K562 (cell line): ENCODE measurements at regions not wholly inside any gene's neighbourhood (a gene's known extent, or its start where the extent isn't known, plus 50 kb on each side); places are given as distances from the start of the nearest gene placed in this dataset.

Source experiments
- ATAC-seq: fragments of 200-7000 bp; cut with Tn5 transposase; 3 replicates; pipeline ENCODE4 v1.9.1; 2020; ENCODE audit warnings: moderate library complexity
- BruUV-seq: library from RNA; stranded (reverse); fragments of 400-500 nt; replicated peaks from 2 replicates; lab custom pipeline; 2021; lab: Mats Ljungman, UMichigan
- CTCF ChIA-PET: fragments of 300-600 bp; formaldehyde crosslinking; extraction: SDS; loops from one replicate; lab custom pipeline; 2021; ENCODE audit warnings: low intra/inter-chr PET ratio; lab: Yijun Ruan, JAX
- POLR2A ChIA-PET: fragments of 300-600, 350-650 bp; sonication (Branson Sonifier 250); formaldehyde crosslinking; extraction: SDS; loops from one replicate; lab custom pipeline; 2021; ENCODE audit warnings: antibody characterized with exemption, inconsistent platforms; lab: Yijun Ruan, JAX
- DNase-seq, 4 experiments: peaks; one replicate each; pipeline versions ENCODE4 v3.0.0 to v3.0.0-alpha.2; 2011 to 2018; ENCODE audit warnings: low spot score in 3 of 4, mixed read lengths in 3 of 4; ENCODE audit errors: extremely low read depth in 1 of 4
- FAIRE-seq: peaks from 2 replicates; lab custom pipeline; 2011; peaks lifted over from hg19 to GRCh38; lab: Jason Lieb, UNC
- H2AFZ ChIP-seq: 2 replicates; pipeline ENCODE4 v1.6.0; 2011; ENCODE audit warnings: low read depth, low read length, control low read depth, inconsistent platforms
- H3K27ac ChIP-seq: fragments of 200-600 bp; 3 replicates; pipeline ENCODE4 v1.8.0; 2011; ENCODE audit warnings: low read depth, mild to moderate bottlenecking, control low read depth, inconsistent platforms, low read length, moderate library complexity, mixed read lengths; ENCODE audit errors: extremely low read depth
- H3K27me3 ChIP-seq, 2 experiments: fragments of 300-600 bp in 1 of 2; 2 replicates in 1 of 2; 3 replicates in 1 of 2; pipeline versions ENCODE4 v1.6.0 to v1.8.0; 2011; ENCODE audit warnings: inconsistent platforms in 2 of 2, low read length in 2 of 2, mild to moderate bottlenecking in 1 of 2, mixed read lengths in 1 of 2, moderate library complexity in 1 of 2; ENCODE audit not compliant: control insufficient read depth in 2 of 2, insufficient read depth in 2 of 2
- H3K36me3 ChIP-seq: fragments of 300-600 bp; 3 replicates; pipeline ENCODE4 v1.8.0; 2011; ENCODE audit warnings: mild to moderate bottlenecking, low read length, inconsistent platforms; ENCODE audit not compliant: control insufficient read depth, insufficient read depth
- H3K4me1 ChIP-seq, 2 experiments: fragments of 200-600 bp in 1 of 2; replicated peaks in 1 of 2; 2 replicates in 1 of 2; 3 replicates in 1 of 2; pipeline versions ENCODE4 v1.5.1 to v1.8.0; 2011; ENCODE audit warnings: inconsistent platforms in 2 of 2, low read length in 2 of 2, mild to moderate bottlenecking in 1 of 2, mixed read lengths in 1 of 2, moderate library complexity in 1 of 2; ENCODE audit not compliant: control insufficient read depth in 2 of 2, insufficient read depth in 2 of 2
- H3K4me2 ChIP-seq: 2 replicates; pipeline ENCODE4 v1.6.1; 2011; ENCODE audit warnings: low read length, control low read depth, inconsistent platforms, mixed read lengths; ENCODE audit not compliant: insufficient read depth
- H3K4me3 ChIP-seq: fragments of 200-600 bp; sonication (generic), shearing (Covaris generic); 2 replicates; pipeline ENCODE4 v1.5.1; 2016; ENCODE audit warnings: control low read depth, inconsistent platforms
- H3K79me2 ChIP-seq: fragments of 200-600 bp; 3 replicates; pipeline ENCODE4 v1.8.0; 2011; ENCODE audit warnings: low read length, inconsistent platforms; ENCODE audit not compliant: control insufficient read depth, insufficient read depth
- H3K9ac ChIP-seq, 2 experiments: 2 replicates each; pipeline versions ENCODE4 v1.6.0 to v1.6.1; 2011; ENCODE audit warnings: low read depth in 2 of 2, low read length in 2 of 2, control low read depth in 1 of 2, inconsistent platforms in 1 of 2, mild to moderate bottlenecking in 1 of 2, mixed read lengths in 1 of 2; ENCODE audit not compliant: insufficient read depth in 1 of 2
- H3K9me1 ChIP-seq: one replicate; pipeline ENCODE4 v1.6.0; 2011; ENCODE audit warnings: inconsistent platforms, mild to moderate bottlenecking, low read length, moderate library complexity; ENCODE audit not compliant: control insufficient read depth, insufficient read depth
- H3K9me3 ChIP-seq: replicated peaks from 2 replicates; pipeline ENCODE4 v1.5.1; 2011; ENCODE audit warnings: low read depth, low read length, inconsistent platforms; ENCODE audit not compliant: control insufficient read depth, insufficient read depth
- H4K20me1 ChIP-seq: replicated peaks from 2 replicates; pipeline ENCODE4 v1.6.1; 2011; ENCODE audit warnings: low read length, inconsistent platforms, mixed read lengths; ENCODE audit not compliant: control insufficient read depth, insufficient read depth
- ADNP ChIP-seq: fragments of 200-800 bp; sonication (Bioruptor generic); IDR thresholded peaks from 2 replicates; pipeline ENCODE4 v1.6.1; 2016; ENCODE audit warnings: missing genetic modification characterization, missing compliant biosample characterization
- DMBX1 ChIP-seq: fragments of 250-450 bp; sonication (Bioruptor Pico); IDR thresholded peaks from 2 replicates; pipeline ENCODE4 v1.8.0; 2022; ENCODE audit warnings: inconsistent platforms, mild to moderate bottlenecking, moderate library complexity, borderline replicate concordance
- E2F3 ChIP-seq: fragments of 250-450 bp; sonication (Bioruptor Pico); IDR thresholded peaks from 2 replicates; pipeline ENCODE4 v1.4.0; 2020; ENCODE audit warnings: mild to moderate bottlenecking
- HMGXB4 ChIP-seq: sonication (generic); formaldehyde crosslinking; IDR thresholded peaks from 2 replicates; pipeline ENCODE4 v1.8.1; 2023; ENCODE audit warnings: mild to moderate bottlenecking, missing genetic modification reagents
- MEF2A ChIP-seq: IDR thresholded peaks from 2 replicates; pipeline ENCODE4 v1.6.1; 2011; ENCODE audit warnings: low read depth, mild to moderate bottlenecking, low read length, moderate library complexity; ENCODE audit not compliant: control insufficient read depth
- NEUROD1 ChIP-seq: fragments of 150-350 bp; IDR thresholded peaks from 2 replicates; pipeline ENCODE4 v1.6.1; 2014; ENCODE audit warnings: borderline replicate concordance, low read length, low read depth; ENCODE audit not compliant: partially characterized antibody
- RBM15 ChIP-seq: fragments of 200-400 bp; formaldehyde crosslinking; IDR thresholded peaks from 2 replicates; pipeline ENCODE4 v1.6.1; 2018; ENCODE audit warnings: mild to moderate bottlenecking, low read length, moderate library complexity; ENCODE audit not compliant: insufficient read depth
- WGBS: fragments of 100-300 bp; shearing (Covaris generic); methylation state at CpG from one replicate; pipeline ENCODE4 v1.1.6; 2016; ENCODE audit warnings: low coverage, mixed read lengths; ENCODE audit not compliant: insufficient coverage; ENCODE audit errors: missing lambda C conversion rate; 5-methylcytosine and 5-hydroxymethylcytosine counted together
- in situ Hi-C: fragments of 300-500 bp; cut with MboI; formaldehyde crosslinking; loops from 4 replicates; pipeline ENCODE4 v1.15.0; 2018; ENCODE audit warnings: inconsistent platforms, mixed read lengths
- intact Hi-C: fragments of 100-400 bp; cut with micrococcal nuclease; formaldehyde crosslinking; loops from 2 replicates; pipeline ENCODE4 v1.14.2; 2022
- TF ChIP-seq, protein P1 (sequence below): fragments of 250-450 bp; sonication (Bioruptor Pico); IDR thresholded peaks from 2 replicates; pipeline ENCODE4 v1.8.0; 2021; ENCODE audit warnings: borderline replicate concordance, mild to moderate bottlenecking, moderate library complexity; ENCODE audit not compliant: poor library complexity, severe bottlenecking
- TF ChIP-seq, protein P2 (sequence below): fragments of 450-650 bp; formaldehyde crosslinking; IDR thresholded peaks from 2 replicates; pipeline ENCODE4 v1.4.0; 2020; ENCODE audit warnings: mild to moderate bottlenecking, moderate library complexity

- Histone ChIP-seq H3K27ac (no peak overlapping the region), H3K9me3 (no peaks in the 10 kb centered on the region; the same call in 1 of the 2 replicates), H3K27me3 (no peaks in the 10 kb centered on the region), H3K4me3 (no peak overlapping the region), H4K20me1 (no peaks in the 10 kb centered on the region), H3K4me2 (no peak overlapping the region), H2AFZ (no peak overlapping the region), H3K9ac (no peak overlapping the region), H3K36me3 (no peaks in the 10 kb centered on the region), H3K79me2 (no peaks in the 10 kb centered on the region), H3K4me1 (no peaks in the 10 kb centered on the region), H3K9me1 (no peaks in the 10 kb centered on the region)
- intact Hi-C loops, result no loop called here
- WGBS, result 0% methylated on average over 1 of the region's 1 CpG
- in situ Hi-C loops, result no loop called here
- ATAC-seq (no peak), FAIRE-seq (no peak), DNase-seq (no peak)
- ChIA-PET POLR2A (no interaction called here), CTCF (no interaction called here)
- no TSS peak for BruUV-seq
- TF ChIP-seq, protein P1, sequence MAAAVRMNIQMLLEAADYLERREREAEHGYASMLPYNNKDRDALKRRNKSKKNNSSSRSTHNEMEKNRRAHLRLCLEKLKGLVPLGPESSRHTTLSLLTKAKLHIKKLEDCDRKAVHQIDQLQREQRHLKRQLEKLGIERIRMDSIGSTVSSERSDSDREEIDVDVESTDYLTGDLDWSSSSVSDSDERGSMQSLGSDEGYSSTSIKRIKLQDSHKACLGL (CRISPR knock-in tag), result no peak
- TF ChIP-seq, protein P2, sequence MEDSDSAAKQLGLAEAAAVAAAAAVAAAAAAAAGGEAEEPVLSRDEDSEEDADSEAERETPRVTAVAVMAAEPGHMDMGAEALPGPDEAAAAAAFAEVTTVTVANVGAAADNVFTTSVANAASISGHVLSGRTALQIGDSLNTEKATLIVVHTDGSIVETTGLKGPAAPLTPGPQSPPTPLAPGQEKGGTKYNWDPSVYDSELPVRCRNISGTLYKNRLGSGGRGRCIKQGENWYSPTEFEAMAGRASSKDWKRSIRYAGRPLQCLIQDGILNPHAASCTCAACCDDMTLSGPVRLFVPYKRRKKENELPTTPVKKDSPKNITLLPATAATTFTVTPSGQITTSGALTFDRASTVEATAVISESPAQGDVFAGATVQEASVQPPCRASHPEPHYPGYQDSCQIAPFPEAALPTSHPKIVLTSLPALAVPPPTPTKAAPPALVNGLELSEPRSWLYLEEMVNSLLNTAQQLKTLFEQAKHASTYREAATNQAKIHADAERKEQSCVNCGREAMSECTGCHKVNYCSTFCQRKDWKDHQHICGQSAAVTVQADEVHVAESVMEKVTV, result no peak
- TF ChIP-seq MEF2A, result no peak
- no peak for TF ChIP-seq NEUROD1
- TF ChIP-seq ADNP (tag), result no peak
- no peak for TF ChIP-seq RBM15
- TF ChIP-seq DMBX1, result no peak
- no peak for TF ChIP-seq HMGXB4
- TF ChIP-seq E2F3 (CRISPR knock-in tag), result no peak
Observed at GRCh38 chr12:42749239-42749638, 159.7 kb upstream of the PRICKLE1 start.
